Cardiac septum (tissue), 1 donor: ENCODE measurements at regions not wholly inside any gene's neighbourhood (a gene's known extent, or its start where the extent isn't known, plus 50 kb on each side); places are given as distances from the start of the nearest gene placed in this dataset.

Experiments
- DNase-seq: peaks from one replicate; pipeline ENCODE4 v3.0.0-alpha.2; 2020; ENCODE audit warnings: low spot score
- intact Hi-C: fragments of 100-400 bp; cut with DNase I; formaldehyde crosslinking; loops from one replicate; pipeline ENCODE4 v1.14.0; 2022
- donor health status: DM: no; HTN: no; CAD: no.

DNA sequence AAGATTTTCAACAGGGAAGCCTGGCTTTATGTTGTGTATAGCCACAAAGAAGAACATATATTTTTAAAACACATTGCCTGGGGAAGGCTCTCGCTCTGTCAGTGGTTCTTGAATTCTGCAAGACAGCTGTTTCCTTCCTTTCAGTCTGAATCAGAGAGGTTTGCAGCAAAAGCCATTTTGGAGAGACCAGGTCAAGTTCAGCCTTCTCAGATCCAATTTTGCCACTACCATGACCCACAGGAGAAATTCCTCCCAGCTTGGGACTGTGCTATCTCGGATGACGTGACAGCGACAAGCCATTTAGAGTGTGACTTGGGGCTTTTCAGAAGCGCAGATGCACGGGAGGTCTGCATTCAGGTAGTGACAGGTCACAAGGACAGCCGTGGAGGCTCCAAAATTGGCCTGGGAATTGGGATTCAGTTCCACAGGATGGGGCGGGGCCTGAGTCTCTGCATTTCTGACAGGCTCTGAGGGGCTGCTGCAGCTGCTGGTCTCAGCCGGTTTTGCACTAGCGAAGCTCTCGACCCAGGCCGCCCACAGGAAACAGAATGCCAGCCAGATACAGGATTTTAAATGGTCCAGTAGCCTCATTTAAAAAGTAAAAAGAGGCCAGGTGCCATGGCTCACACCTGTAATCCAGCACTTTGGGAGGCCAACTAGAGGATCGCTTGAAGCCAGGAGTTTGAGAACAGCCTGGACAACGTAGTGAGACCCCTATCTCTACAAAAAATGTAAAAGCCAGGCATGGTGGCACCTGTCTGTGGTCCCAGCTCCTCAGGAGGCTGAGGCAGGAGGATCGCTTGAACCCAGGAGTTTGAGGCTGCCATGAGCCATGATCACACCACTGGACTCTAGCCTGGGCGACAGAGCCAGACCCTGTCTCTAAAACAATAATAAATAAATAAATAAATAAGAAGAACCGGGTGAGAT lies 196.6 kb upstream of the CIBAR2 start:
- intact Hi-C loops = no loop called here

DNA sequence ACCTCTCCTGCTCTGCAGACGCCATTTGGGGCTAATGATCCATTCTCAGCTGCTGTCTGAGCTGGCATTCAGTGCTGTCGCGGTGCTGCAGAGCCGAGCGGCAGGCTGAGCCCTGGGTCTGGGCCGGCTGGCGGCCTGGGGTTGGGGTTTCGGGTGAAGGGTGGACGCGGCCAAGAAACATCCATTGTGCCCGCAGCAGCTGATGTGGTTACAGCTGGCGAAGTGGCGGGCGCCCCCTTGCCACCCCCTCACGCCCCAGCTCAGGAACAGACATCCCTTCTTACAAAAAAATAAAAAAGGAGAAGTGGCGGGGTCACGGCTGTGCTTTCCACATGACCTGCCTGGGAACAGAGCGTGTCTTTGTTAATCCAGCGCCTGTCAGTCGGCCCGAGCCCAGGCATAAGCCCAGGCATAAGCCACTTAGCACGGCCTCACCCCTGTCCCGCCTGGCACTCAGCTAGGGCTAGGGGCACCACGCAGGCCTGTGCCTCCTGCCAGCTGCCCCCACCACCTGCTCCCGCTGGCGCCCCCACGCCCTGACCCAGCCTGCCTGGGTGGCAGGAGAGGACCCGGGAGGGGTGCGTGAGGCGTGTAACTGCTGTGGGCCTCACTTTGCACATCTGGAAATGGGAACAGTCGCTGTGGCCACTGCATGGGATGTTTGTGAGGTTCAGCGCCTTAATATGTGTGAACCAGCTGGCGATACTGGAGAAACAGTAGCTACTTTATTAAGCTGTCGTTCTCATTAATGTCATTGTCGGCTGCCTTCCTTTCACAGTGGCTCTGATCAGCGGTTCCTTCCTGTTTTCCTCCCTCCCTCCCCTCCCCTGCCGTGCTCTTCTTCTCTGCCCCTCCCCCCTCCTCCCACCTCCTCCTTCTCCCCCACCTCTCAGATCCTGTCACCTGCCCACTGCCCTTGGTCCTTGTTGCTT lies 197.7 kb upstream of the CIBAR2 start:
- intact Hi-C loops = no loop called here
- DNase-seq = no peak

More for the DNA sequence above, 196.6 kb upstream of the CIBAR2 start:
- DNase-seq = no peak

DNA sequence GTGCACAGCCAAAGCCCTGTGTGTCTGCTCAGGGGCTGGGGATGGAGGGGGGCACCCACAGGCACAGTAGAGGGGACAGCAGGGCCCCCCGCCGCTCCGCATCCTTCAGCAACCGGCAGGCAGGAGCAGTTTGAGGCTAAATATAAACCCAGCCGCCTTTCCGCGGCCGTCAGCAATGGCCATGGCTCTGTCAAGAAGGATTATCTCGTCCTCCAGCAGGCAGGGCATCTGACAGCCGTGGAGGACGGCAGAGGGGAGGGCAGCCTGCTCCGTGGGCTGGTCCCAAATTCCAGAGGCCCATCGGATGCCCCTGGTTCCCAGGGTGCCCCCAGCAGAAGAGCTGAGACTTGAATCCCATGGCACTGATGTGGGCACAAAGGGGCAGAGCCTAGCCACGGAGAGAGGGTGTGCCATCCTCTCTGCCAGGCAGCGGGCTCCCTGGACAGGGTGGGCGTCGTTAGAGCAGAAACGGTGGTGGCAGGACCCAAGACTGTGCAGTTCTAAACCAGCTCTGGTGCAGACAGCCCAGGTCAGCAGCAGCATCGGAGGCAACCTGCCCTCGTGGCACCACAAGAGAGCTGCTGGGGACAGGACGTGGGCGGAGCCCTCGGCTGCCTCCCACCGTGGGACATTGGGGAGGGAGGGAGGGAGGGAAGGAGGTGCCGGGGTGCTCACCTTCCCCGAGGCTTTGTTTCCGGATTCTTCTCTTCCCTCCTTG lies 198.8 kb upstream of the CIBAR2 start:
- intact Hi-C loops = no loop called here
- no peak for DNase-seq

DNA sequence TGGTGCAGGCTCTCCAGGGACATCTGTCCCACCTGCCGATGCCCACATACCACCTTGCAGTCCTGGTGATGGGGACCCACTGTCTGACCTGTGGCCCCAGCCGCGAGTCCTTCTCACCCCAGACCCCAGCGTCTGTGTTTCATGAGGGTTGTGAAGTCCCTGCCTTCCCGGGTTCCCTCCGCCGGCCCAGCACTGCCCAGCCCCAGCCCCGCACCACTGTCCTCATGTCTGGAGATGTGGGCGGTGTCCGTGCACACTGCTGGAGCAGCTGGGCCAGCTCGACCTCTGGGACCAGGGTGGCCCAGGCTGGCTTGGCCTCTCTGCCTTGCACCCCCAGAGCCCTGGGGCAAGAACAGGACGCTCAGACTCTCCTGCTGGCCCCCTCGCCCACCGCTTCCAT lies 199.5 kb upstream of the CIBAR2 start:
- intact Hi-C loops = no loop called here
- DNase-seq = no peak

DNA sequence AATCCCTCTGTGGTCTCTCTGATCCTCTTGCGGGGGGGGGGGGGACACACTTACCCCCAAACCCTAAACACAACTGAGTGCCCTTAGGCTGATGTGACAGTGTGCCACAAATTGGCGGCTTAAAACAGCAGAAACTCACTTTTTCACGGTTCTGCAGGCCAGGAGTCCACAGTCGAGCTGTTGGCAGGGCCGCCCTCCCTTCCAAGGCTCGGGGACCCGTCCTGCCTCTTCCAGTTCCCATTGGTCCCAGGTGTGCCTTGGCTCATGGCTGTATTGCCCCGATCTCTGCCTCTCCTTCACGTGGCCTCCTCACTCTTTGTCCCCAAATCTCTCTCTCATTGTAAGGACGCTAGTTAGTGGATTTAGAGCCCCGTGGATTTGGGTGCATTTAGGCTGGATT lies 199.9 kb upstream of the CIBAR2 start:
- intact Hi-C loops = no loop called here
- DNase-seq = no peak

DNA sequence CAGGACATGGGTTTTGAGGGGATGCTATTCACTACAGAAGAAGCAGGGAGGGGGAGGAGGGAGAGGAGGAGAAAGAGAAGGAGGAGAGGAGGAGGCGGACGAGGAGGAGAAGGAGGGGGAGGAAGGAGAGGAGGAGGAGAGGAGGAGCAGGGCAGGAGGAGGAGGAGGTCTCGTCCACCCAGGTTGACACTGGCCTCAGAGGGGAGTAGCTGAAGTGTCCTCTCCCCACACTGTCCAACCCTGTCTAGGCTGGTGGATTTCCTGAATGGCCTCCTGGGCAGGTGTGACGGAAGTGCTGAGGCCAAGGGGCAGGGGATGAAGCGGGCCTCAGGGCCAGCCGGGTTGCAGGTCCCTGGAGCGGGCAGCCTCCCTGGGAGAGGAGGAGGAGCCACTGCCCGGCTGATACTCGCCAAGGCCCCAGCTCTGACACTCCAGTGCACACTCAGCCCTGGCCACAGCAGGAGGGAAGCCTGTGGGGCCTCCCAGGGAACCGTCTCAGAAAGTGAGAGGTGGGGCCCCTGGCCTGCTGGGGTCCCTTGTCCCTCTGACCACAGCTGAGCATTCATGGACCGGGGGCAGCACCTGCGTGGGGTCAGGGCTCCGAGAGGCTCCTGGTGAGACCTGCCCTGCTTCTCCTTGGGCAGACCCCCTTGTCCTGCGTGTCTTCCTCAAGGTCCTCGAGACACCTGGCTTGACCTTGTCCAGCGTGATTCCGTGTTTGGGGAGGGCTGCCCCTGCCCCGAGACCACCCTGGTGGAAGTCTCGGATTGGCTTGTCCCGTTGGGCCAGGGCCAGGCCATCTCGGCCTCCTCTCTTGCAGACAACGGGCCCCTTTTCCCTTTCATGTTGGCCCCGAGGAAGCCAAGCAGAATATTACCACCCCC lies 200.6 kb upstream of the CIBAR2 start:
- no peak for DNase-seq

DNA sequence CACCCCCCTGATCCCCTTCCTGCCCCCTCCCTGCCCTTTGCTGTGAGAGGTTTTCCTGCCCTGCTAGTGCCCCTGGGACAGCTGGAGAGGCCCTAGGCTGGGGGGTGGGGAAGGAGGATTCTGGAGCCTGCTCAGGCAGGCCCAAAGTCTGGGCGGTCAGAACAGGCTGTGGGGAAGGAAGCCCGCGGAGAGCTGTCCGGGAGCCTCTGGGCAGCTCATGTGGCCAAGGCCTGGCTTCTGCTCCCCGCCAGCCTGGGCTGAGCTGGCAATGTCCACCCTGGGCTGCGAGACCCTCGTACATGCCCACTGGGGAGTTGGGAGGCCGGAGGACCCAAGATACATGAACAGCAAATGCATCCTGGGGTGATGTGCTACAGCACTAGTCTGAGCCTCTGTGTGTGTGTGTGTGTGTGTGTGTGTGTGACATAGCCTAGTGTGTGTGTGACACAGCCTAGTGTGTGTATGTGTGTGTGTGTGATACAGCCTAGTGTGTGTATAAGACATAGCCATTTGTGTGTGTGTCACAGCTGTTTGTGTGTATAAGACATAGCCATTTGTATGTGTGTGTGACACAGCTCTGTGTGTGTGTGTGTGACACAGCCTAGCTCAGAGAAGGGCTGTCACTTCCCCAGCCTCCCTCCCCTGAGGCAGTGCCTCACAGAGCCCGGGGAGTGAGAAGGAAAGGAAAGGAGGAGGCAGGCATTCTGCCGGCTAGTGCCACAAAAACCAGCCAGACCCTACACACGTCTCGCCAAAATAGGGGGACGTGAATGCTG lies 201.4 kb upstream of the CIBAR2 start:
- intact Hi-C loops = no loop called here
- no peak for DNase-seq

More for the DNA sequence above, 200.6 kb upstream of the CIBAR2 start:
- intact Hi-C loops = no loop called here

DNA sequence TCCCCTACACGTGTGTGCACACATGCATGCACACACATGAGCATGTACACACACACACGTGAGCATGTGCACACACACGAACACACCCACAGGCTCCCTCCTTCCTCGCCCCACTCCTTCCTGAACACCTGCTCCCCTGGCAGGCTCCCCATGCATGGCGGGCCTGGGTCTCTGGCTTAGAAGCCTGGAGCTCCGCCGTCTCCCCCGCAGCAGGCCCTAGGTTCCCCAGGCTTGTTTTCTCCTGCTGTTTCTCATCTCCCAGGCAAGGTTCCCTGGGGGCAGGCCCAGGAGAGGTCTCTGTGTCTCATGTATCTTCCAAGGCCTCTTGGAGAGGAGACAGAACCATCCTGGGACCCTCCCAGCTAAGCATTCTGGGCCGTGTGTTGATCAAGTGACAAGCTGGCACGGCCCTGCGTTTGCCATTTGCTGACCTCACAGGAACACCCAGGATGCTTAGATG lies 202.3 kb upstream of the CIBAR2 start:
- no peak for DNase-seq
- intact Hi-C loops = no loop called here

DNA sequence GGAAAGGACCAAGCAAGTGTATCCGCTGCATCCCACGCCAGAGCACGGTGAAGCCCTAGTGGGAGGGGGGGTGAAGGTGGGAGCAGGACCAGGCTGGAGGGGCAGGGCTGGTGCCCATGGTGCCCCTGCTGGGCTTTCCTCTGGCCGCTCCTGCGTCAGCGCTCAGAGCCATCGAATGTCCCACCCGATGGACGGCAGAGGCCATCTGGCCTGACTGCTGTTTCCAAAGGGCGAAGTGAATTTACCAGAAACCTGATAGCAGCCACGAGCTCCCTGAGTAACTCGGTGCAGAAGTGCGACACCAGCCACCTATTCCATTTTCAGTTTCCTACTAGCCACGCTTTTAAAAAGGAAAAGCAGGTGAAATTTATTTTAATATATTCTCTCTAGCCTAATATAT lies 203.6 kb upstream of the CIBAR2 start:
- DNase-seq = no peak

DNA sequence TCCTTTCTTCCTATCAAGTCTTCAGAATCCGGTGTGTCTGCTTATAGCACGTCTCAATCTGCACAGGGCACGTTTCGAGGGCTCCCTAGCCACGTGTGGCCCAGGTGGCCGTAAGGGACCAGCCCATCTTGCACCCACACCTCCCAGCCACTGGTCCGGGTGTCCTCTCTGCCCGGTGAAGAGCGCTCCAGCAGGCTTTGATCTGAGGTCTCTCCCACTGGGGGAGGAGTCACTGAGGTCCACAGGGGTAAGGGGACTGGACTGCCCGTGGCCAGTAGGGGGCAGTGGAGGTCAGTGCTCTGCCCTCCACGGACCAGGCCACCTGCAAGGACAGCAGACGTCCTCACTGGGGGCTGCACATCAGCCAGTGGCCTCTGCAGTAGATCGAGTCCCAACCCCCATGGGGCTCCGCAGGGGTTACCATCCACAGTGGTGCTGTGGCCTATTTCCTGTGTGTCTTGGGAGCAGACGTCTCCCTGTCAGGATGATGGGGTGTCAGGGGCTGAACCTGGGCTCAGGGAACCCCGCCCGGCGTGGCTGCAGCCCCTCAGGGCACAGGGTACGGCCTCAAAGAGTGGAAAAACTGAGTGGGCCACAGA lies 204.1 kb upstream of the CIBAR2 start:
- no peak for DNase-seq

More for the DNA sequence above, 203.6 kb upstream of the CIBAR2 start:
- intact Hi-C loops = no loop called here

DNA sequence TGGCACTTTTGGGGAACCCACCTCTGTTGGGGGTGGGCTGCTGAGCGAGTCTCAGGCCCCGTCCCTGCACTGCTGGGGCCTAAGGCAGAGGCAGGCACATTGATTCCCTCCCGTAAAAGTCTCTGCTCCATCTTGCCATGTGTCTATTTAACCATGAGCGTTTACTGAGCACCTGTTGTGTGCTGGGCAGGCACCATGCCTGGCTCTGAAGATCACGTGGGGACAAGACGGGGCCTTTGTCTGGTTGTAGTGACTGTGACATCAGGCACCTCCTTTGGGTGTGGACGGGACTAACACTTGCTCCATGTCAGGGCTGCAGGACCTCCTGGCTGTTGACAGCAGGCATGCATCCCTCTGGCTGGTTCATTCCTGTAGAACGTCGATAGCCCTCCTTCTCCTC lies 204.7 kb upstream of the CIBAR2 start:
- intact Hi-C loops = no loop called here
- no peak for DNase-seq

More for the DNA sequence above, 204.1 kb upstream of the CIBAR2 start:
- intact Hi-C loops = no loop called here

DNA sequence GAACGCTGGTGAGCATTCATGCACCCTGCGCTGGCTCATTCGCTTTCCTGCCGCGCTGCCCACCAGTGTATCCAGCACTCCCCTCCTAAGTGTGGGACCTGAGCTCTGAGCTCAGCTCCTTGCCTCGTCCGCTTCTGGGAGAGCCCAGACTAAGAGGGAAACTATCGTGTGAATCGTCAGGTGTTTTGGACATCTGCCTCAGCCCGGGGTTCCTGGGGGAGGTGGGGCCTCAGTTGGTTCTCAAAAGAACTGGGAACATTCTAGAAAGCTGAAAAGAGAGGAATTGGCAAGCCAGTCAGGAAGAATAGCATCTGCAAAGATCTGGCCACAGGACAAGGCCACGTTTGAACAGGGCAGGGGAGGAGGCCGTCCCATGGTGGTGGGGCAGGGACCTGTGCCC lies 205.4 kb upstream of the CIBAR2 start:
- DNase-seq = no peak
- intact Hi-C loops = no loop called here

DNA sequence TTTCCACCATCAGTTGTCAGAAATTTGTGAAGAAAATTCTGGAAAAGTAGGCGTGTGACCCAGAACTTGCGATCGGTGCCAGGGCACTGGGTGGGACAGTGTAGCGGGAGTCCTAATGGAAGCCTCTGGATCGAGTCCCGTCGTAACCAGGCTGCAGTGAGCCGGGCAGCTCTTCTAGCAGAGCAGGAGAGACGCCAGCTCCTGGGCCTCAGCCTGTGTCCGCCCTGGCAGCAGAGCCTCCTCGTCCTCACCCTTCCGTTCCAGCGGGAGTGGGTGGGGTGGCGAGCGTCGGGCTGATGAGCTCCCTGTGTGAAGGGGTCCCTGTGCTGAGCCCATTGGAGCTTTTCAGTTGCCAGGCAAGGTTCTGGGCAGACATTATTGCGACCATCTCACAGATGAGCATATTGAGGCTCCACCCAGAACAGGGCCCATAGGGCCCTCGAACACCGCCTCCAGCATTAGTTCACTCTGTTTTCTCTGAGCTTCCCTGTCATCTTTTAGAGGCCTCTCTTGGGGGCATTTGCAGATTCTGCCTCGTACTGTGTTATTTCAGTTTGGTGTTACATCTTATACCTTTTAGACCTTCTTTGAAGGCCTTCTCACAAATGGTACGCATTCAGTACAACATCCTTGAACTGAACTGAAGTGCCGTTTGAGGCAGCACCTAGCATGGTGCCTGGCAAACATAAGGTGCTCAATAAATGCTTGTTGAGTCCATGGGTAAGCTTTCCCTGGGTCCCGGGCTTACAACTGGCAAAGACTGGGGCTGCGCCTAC lies 207.1 kb upstream of the CIBAR2 start:
- intact Hi-C loops = no loop called here
- DNase-seq = no peak

DNA sequence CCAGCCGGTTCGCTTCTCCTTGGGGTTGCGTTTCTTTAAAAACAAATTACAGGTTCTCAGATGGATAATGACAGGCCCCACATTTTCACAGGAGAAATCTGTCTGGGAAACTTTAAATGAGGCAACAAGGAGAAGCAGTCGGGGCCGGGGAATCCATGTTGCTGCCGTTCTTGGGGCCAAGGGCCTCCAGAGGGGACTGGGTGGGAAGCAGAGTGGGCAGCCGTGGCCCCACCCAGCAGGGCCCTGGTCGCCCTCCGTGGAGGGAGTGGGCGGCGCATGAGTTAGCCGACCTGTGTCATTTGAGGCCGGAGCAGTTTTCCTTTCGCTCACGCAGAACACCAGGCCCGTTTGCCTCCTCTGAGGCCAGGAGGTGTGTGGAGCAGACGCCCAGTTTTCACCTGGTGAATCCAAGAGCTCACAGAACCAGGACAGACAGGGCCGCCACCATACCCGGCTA lies 207.7 kb upstream of the CIBAR2 start:
- no peak for DNase-seq
- intact Hi-C loops = loop anchor here (5.0 kb wide), 2 partner anchors 72 to 292 kb away; partner anchors contain the start of gene GSE1

DNA sequence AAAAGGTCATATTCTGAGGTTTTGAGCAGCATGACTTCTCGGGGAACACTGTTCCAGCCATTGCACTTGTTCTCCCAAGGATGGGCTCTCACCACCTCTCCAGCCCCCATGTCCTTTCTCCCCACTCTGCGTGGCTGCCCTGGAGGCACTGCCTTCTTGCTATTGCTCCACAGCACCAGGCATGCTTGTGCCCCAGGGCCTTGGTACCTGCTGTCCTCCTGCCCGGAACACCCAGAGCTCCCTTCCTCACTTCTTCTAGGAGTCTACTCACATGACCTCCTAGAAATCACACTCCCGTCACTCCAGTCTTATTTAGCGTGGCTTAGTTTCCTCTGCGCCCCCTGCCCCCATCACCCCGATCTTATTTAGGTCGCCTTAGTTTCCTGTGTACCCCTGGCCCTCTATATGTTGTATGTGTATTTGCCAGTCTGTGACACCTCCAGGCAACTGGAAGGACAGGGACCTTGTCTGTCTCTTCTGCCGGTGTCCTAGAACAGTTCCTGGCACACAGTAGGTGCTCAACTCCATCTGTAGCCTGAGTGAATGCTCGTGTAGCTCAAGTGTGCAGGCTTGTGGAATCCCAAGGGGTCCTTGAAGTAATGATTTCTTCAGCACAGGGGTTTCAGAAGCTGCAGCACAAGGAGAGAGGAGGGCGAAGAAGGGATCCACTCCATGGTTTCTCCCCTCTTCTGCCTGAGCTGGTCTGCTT lies 208.6 kb upstream of the CIBAR2 start:
- no peak for DNase-seq
- intact Hi-C loops = loop anchor here (5.0 kb wide), 2 partner anchors 71 to 291 kb away; partner anchors contain the start of gene GSE1
